Loucy (cell line): ENCODE measurements at regions not wholly inside any gene's neighbourhood (a gene's known extent, or its start where the extent isn't known, plus 50 kb on each side); places are given as distances from the start of the nearest gene placed in this dataset.

Experiments
- CTCF ChIP-seq: fragments of 200-600 bp; sonication (generic); conservative IDR thresholded peaks from 2 replicates; pipeline ENCODE4 v1.5.1; 2014; ENCODE audit warnings: mild to moderate bottlenecking, antibody characterized with exemption, low read length
- EZH2phosphoT487 ChIP-seq: fragments of 200-600 bp; IDR thresholded peaks from 2 replicates; pipeline ENCODE4 v1.6.1; 2018; ENCODE audit warnings: antibody characterized with exemption, mild to moderate bottlenecking, moderate library complexity, borderline replicate concordance

- TF ChIP-seq CTCF (no peak), EZH2phosphoT487 (no peak)
These were observed 267.1 kb downstream of the C16orf95 start for GRCh38 chr16:87050142-87050541.
